ENCODE measurements at regions not wholly inside any gene's neighbourhood (a gene's known extent, or its start where the extent isn't known, plus 50 kb on each side); places are given as distances from the start of the nearest gene placed in this dataset.

GRCh38 chr18:60649107-60649506 is 276.5 kb upstream of the MC4R start:
- no peaks in the 10 kb centered on the region for H3K4me1 ChIP-seq
- intact Hi-C loops (cut with DNase I): no loop called here

GRCh38 chr18:60649842-60650536 is 277.4 kb upstream of the MC4R start:
- TF ChIP-seq CTCF (IDR thresholded peaks at IDR 0.05) (no peak), POLR2A (IDR thresholded peaks at IDR 0.05) (no peak), POLR2AphosphoS5 (IDR thresholded peaks at IDR 0.05; ENCODE audit: insufficient read depth in 1 of 2, low read depth in 1 of 2) (no peak)
- Histone ChIP-seq H3K4me1 (no peaks in the 10 kb centered on the region), H3K27me3 (no peaks in the 10 kb centered on the region), H3K9me3 (no peaks in the 10 kb centered on the region), H3K27ac (no peak overlapping the region), H3K36me3 (no peaks in the 10 kb centered on the region), H3K4me3 (no peak overlapping the region)
- no peak for DNase-seq (ENCODE audit: extremely low spot score in 2 of 2)
- intact Hi-C loops (cut with DNase I): no loop called here

More at GRCh38 chr18:60649107-60649506, 276.5 kb upstream of the MC4R start:
- DNase-seq (ENCODE audit: extremely low spot score in 2 of 2): no peak
- TF ChIP-seq POLR2AphosphoS5 (IDR thresholded peaks at IDR 0.05; ENCODE audit: insufficient read depth in 1 of 2, low read depth in 1 of 2) (no peak), POLR2A (IDR thresholded peaks at IDR 0.05) (no peak), CTCF (IDR thresholded peaks at IDR 0.05) (no peak)
- H3K36me3 ChIP-seq: no peaks in the 10 kb centered on the region
- no peaks in the 10 kb centered on the region for H3K9me3 ChIP-seq
- no peak overlapping the region for H3K27ac ChIP-seq
- H3K4me3 ChIP-seq: no peak overlapping the region
- no peaks in the 10 kb centered on the region for H3K27me3 ChIP-seq

- Histone ChIP-seq H3K27me3 (no peaks in the 10 kb centered on the region), H3K36me3 (no peaks in the 10 kb centered on the region), H3K4me1 (no peaks in the 10 kb centered on the region), H3K9me3 (no peaks in the 10 kb centered on the region), H3K27ac (no peak overlapping the region), H3K4me3 (no peak overlapping the region)
- no peak for TF ChIP-seq POLR2A (IDR thresholded peaks at IDR 0.05)
- TF ChIP-seq POLR2AphosphoS5 (IDR thresholded peaks at IDR 0.05; ENCODE audit: insufficient read depth in 1 of 2, low read depth in 1 of 2): no peak
- no peak for TF ChIP-seq CTCF (IDR thresholded peaks at IDR 0.05)
- intact Hi-C loops (cut with DNase I): no loop called here
- DNase-seq (ENCODE audit: extremely low spot score in 2 of 2): no peak
Observed at GRCh38 chr18:60654298-60654697, 281.7 kb upstream of the MC4R start.

- intact Hi-C loops (cut with DNase I): no loop called here
- H3K4me1 ChIP-seq: no peaks in the 10 kb centered on the region
- no peak for DNase-seq (ENCODE audit: extremely low spot score in 2 of 2)
- TF ChIP-seq POLR2AphosphoS5 (IDR thresholded peaks at IDR 0.05; ENCODE audit: insufficient read depth in 1 of 2, low read depth in 1 of 2) (no peak), POLR2A (IDR thresholded peaks at IDR 0.05) (no peak), CTCF (IDR thresholded peaks at IDR 0.05) (no peak)
- no peak overlapping the region for H3K4me3 ChIP-seq
- H3K27me3 ChIP-seq: no peaks in the 10 kb centered on the region
- no peaks in the 10 kb centered on the region for H3K36me3 ChIP-seq
- H3K27ac ChIP-seq: no peak overlapping the region
- H3K9me3 ChIP-seq: no peaks in the 10 kb centered on the region
Observed at GRCh38 chr18:60656553-60656952, 284.0 kb upstream of the MC4R start.

GRCh38 chr18:60662491-60662890 is 289.9 kb upstream of the MC4R start:
- no peak overlapping the region for H3K27ac ChIP-seq
- DNase-seq (ENCODE audit: extremely low spot score in 2 of 2): no peak
- no peaks in the 10 kb centered on the region for H3K27me3 ChIP-seq
- no peak for TF ChIP-seq POLR2AphosphoS5 (IDR thresholded peaks at IDR 0.05; ENCODE audit: insufficient read depth in 1 of 2, low read depth in 1 of 2)
- TF ChIP-seq CTCF (IDR thresholded peaks at IDR 0.05): no peak
- TF ChIP-seq POLR2A (IDR thresholded peaks at IDR 0.05): no peak
- no peaks in the 10 kb centered on the region for H3K4me1 ChIP-seq
- no peaks in the 10 kb centered on the region for H3K36me3 ChIP-seq
- intact Hi-C loops (cut with DNase I): no loop called here
- no peak overlapping the region for H3K4me3 ChIP-seq
- H3K9me3 ChIP-seq: no peaks in the 10 kb centered on the region
